Fibroblast of lung (primary cell): ENCODE measurements at regions not wholly inside any gene's neighbourhood (a gene's known extent, or its start where the extent isn't known, plus 50 kb on each side); places are given as distances from the start of the nearest gene placed in this dataset.

ENCODE experiments used
- DNase-seq, 2 donors: peaks; one replicate each; pipeline versions ENCODE4 v3.0.0 to v3.0.0-alpha.2; 2010; ENCODE audit warnings: low read depth in 2 of 2
- H2AFZ ChIP-seq: 2 replicates; pipeline ENCODE4 v1.5.1; 2012; ENCODE audit warnings: low read length, control low read depth, inconsistent platforms
- H3K27ac ChIP-seq: 2 replicates; pipeline ENCODE4 v1.5.1; 2011; ENCODE audit warnings: low read length, control low read depth; ENCODE audit not compliant: insufficient read depth
- H3K27me3 ChIP-seq: 2 replicates; pipeline ENCODE4 v1.5.1; 2011; ENCODE audit warnings: mild to moderate bottlenecking, low read length; ENCODE audit not compliant: control insufficient read depth, insufficient read depth
- H3K36me3 ChIP-seq: 2 replicates; pipeline ENCODE4 v1.5.1; 2011; ENCODE audit warnings: low read length; ENCODE audit not compliant: control insufficient read depth, insufficient read depth
- H3K4me1 ChIP-seq: 2 replicates; pipeline ENCODE4 v1.5.1; 2011; ENCODE audit warnings: low read length; ENCODE audit not compliant: control insufficient read depth, insufficient read depth; ENCODE audit errors: extremely low read depth
- H3K4me2 ChIP-seq: 2 replicates; pipeline ENCODE4 v1.5.1; 2011; ENCODE audit warnings: low read length, control low read depth; ENCODE audit not compliant: insufficient read depth; ENCODE audit errors: extremely low read depth
- H3K4me3 ChIP-seq, 4 experiments: fragments of 200-600 bp in 1 of 4; sonication (generic) in 1 of 4; replicated peaks in 1 of 4; 2 replicates each; pipeline ENCODE4 v1.5.1; 2011 to 2016; ENCODE audit warnings: low read length in 4 of 4, low read depth in 3 of 4, mild to moderate bottlenecking in 3 of 4, control low read depth in 2 of 4, inconsistent platforms in 1 of 4, mixed read lengths in 1 of 4; ENCODE audit not compliant: insufficient read depth in 1 of 4; ENCODE audit errors: control extremely low read depth in 1 of 4
- H3K79me2 ChIP-seq: 2 replicates; pipeline ENCODE4 v1.5.1; 2012; ENCODE audit warnings: mild to moderate bottlenecking, low read length, inconsistent platforms; ENCODE audit not compliant: control insufficient read depth, insufficient read depth
- H3K9ac ChIP-seq: 2 replicates; pipeline ENCODE4 v1.5.1; 2011; ENCODE audit warnings: mild to moderate bottlenecking, low read length, control low read depth; ENCODE audit not compliant: insufficient read depth
- H3K9me3 ChIP-seq: 2 replicates; pipeline ENCODE4 v1.5.1; 2012; ENCODE audit warnings: low read depth, low read length; ENCODE audit not compliant: control insufficient read depth, insufficient read depth
- H4K20me1 ChIP-seq: 2 replicates; pipeline ENCODE4 v1.5.1; 2011; ENCODE audit warnings: low read length; ENCODE audit not compliant: control insufficient read depth, insufficient read depth; ENCODE audit errors: extremely low read depth
- CTCF ChIP-seq, 2 donors: IDR thresholded peaks in 1 of 2; conservative IDR thresholded peaks in 1 of 2; 1 replicate in 1 of 2; 2 replicates in 1 of 2; pipeline ENCODE4 v1.5.1; 2011 to 2012; ENCODE audit warnings: low read length in 2 of 2, control low read depth in 1 of 2, inconsistent platforms in 1 of 2, low read depth in 1 of 2, mild to moderate bottlenecking in 1 of 2
- EZH2 ChIP-seq: IDR thresholded peaks from 2 replicates; pipeline ENCODE4 v1.5.1; 2012; ENCODE audit warnings: low read length, control low read depth, mild to moderate bottlenecking; ENCODE audit errors: missing control alignments

DNA sequence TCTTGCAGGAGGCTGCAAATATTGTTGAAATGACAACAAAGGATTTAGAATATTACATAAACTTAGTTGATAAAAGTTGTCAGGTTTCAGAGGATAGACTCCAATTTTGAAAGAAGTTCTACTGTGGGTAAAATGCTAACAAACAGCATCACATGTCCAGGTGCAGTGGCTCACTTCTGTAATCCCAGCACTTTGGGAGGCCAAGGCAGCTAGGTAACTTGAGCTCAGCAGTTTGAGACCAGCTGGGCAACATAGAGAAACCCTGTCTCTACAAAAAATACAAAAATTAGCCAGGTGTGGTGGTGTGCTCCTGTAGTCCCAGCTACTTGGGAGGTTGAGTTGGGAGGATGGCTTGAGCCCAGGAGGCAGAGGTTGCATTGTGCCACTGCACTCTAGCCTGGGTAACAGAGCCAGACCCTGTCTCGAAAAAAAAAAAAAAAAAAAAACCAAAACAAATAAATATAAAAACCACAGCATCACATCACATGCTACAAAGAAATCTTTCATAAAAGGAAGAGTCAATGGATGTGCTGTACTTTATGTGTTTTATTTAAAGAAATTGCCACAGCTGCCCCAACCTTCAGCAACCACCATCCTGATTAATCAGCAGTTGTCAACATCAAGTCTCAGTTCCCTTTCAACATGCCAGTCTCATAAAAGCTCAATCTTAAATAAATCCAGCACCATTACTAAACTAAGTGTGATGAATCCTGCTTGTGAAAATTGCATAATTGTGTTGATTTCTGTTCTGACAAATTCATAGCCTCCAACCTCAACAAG, 83.2 kb upstream of the MBL2 start:
- Histone ChIP-seq H3K27me3 (no peaks in the 10 kb centered on the region), H3K36me3 (no peaks in the 10 kb centered on the region), H4K20me1 (no peaks in the 10 kb centered on the region), H2AFZ (no peak overlapping the region), H3K4me2 (no peak overlapping the region), H3K9me3 (no peaks in the 10 kb centered on the region), H3K4me1 (no peaks in the 10 kb centered on the region), H3K27ac (no peak overlapping the region), H3K9ac (no peak overlapping the region), H3K79me2 (no peaks in the 10 kb centered on the region), H3K4me3 (no peak overlapping the region)
- peak in 1 of 2 donors; percentile 33 for DNase-seq
- TF ChIP-seq EZH2: no peak
- no peak for TF ChIP-seq CTCF (conservative IDR thresholded peaks at IDR 0.05 in 1 of 2, IDR thresholded peaks at IDR 0.05 in 1 of 2; ENCODE audit: low read depth in 1 of 2, low read length in 2 of 2)

- H3K79me2 ChIP-seq: no peaks in the 10 kb centered on the region
- no peaks in the 10 kb centered on the region for H3K9me3 ChIP-seq
- no peak overlapping the region for H3K4me2 ChIP-seq
- TF ChIP-seq EZH2 (no peak), CTCF (conservative IDR thresholded peaks at IDR 0.05 in 1 of 2, IDR thresholded peaks at IDR 0.05 in 1 of 2; ENCODE audit: low read depth in 1 of 2, low read length in 2 of 2) (no peak)
- H3K27ac ChIP-seq: no peak overlapping the region
- no peaks in the 10 kb centered on the region for H3K36me3 ChIP-seq
- no peaks in the 10 kb centered on the region for H3K27me3 ChIP-seq
- no peak overlapping the region for H3K4me3 ChIP-seq
- H3K4me1 ChIP-seq: no peaks in the 10 kb centered on the region
- no peaks in the 10 kb centered on the region for H4K20me1 ChIP-seq
- no peak overlapping the region for H3K9ac ChIP-seq
- DNase-seq: no peak
- no peak overlapping the region for H2AFZ ChIP-seq
Observed at GRCh38 chr10:52853704-52854103, 81.1 kb upstream of the MBL2 start.

DNA sequence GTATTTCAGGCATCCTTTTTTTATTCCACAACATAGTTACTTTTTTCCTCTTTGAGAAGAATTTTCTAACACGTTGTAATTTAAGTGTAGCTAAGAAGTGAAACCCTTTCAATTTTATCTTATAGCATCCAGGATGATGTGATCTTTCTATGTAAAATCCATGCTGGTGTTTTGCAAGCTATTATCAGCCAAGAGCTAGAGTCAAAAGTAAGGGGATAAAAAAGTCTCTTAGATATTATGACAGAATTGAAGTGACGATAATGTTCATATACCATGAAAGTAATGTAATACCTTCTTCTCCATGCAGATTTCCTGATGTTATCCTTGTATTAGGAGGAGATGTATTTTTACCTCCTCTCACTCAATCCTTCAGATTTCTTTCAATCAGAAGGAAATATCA, 64.2 kb upstream of the MBL2 start:
- no peak for DNase-seq
- H2AFZ ChIP-seq: no peak overlapping the region
- no peaks in the 10 kb centered on the region for H3K4me1 ChIP-seq
- no peaks in the 10 kb centered on the region for H3K36me3 ChIP-seq
- no peaks in the 10 kb centered on the region for H4K20me1 ChIP-seq
- TF ChIP-seq CTCF (conservative IDR thresholded peaks at IDR 0.05 in 1 of 2, IDR thresholded peaks at IDR 0.05 in 1 of 2; ENCODE audit: low read depth in 1 of 2, low read length in 2 of 2) (no peak), EZH2 (no peak)
- H3K27ac ChIP-seq: no peak overlapping the region
- no peaks in the 10 kb centered on the region for H3K27me3 ChIP-seq
- H3K9me3 ChIP-seq: no peaks in the 10 kb centered on the region
- no peak overlapping the region for H3K4me2 ChIP-seq
- no peaks in the 10 kb centered on the region for H3K79me2 ChIP-seq
- H3K9ac ChIP-seq: no peak overlapping the region
- no peak overlapping the region for H3K4me3 ChIP-seq
